OCI-LY7 (cell line): ENCODE measurements at regions not wholly inside any gene's neighbourhood (a gene's known extent, or its start where the extent isn't known, plus 50 kb on each side); places are given as distances from the start of the nearest gene placed in this dataset.

ENCODE experiments used
- BruUV-seq: library from RNA; stranded (reverse); fragments of 400-500 nt; replicated peaks from 2 replicates; lab custom pipeline; 2021; lab: Mats Ljungman, UMichigan
- CTCF ChIA-PET: fragments of 300-600 bp; sonication (Branson Sonifier 250); formaldehyde crosslinking; loops from one replicate; lab custom pipeline; 2022; ENCODE audit warnings: antibody characterized with exemption; ENCODE audit not compliant: unreplicated experiment; lab: Charles Lee
- POLR2A ChIA-PET: fragments of 300-600 bp; sonication (Branson Sonifier 250); formaldehyde crosslinking; loops from one replicate; lab custom pipeline; 2022; ENCODE audit warnings: antibody characterized with exemption; lab: Charles Lee
- DNase-seq: peaks from one replicate; pipeline ENCODE4 v3.0.0-alpha.2; 2015; ENCODE audit warnings: low spot score
- H2AFZ ChIP-seq: fragments of 200-600 bp; sonication (generic), shearing (Covaris generic); 2 replicates; pipeline ENCODE4 v1.6.1; 2014; ENCODE audit warnings: mild to moderate bottlenecking, antibody characterized with exemption, low read length, moderate library complexity
- H3K27ac ChIP-seq: fragments of 200-600 bp; sonication (generic); 2 replicates; pipeline ENCODE4 v1.5.1; 2014; ENCODE audit warnings: mixed run types, low read depth, mild to moderate bottlenecking, moderate library complexity, low read length, inconsistent platforms; ENCODE audit not compliant: poor library complexity, severe bottlenecking
- H3K36me3 ChIP-seq: fragments of 200-600 bp; sonication (generic); 2 replicates; pipeline ENCODE4 v1.6.1; 2014; ENCODE audit warnings: mild to moderate bottlenecking, antibody characterized with exemption, low read length, moderate library complexity, mixed read lengths; ENCODE audit not compliant: insufficient read depth
- H3K4me1 ChIP-seq: fragments of 200-600 bp; sonication (generic); 2 replicates; pipeline ENCODE4 v1.5.1; 2014; ENCODE audit warnings: mild to moderate bottlenecking, low read length; ENCODE audit not compliant: insufficient read depth, poor library complexity, severe bottlenecking
- H3K4me2 ChIP-seq: fragments of 200-600 bp; sonication (generic); 2 replicates; pipeline ENCODE4 v1.6.1; 2014; ENCODE audit warnings: mild to moderate bottlenecking, low read length
- H3K4me3 ChIP-seq: fragments of 200-600 bp; sonication (generic); 2 replicates; pipeline ENCODE4 v1.5.1; 2014; ENCODE audit warnings: mild to moderate bottlenecking, low read depth, low read length; ENCODE audit not compliant: poor library complexity, severe bottlenecking
- H3K79me2 ChIP-seq: fragments of 200-600 bp; sonication (generic); 2 replicates; pipeline ENCODE4 v1.6.1; 2016; ENCODE audit warnings: low read depth, mild to moderate bottlenecking, low read length, moderate library complexity, mixed read lengths; ENCODE audit not compliant: insufficient read depth
- H3K9me2 ChIP-seq: fragments of 200-600 bp; sonication (generic); 2 replicates; pipeline ENCODE4 v1.6.1; 2016; ENCODE audit warnings: mild to moderate bottlenecking, low read length, mixed read lengths; ENCODE audit not compliant: insufficient read depth
- H3K9me3 ChIP-seq: fragments of 200-600 bp; sonication (generic); 2 replicates; pipeline ENCODE4 v1.6.1; 2014; ENCODE audit warnings: mild to moderate bottlenecking, mixed run types, low read length, mixed read lengths
- H4K20me1 ChIP-seq: fragments of 200-600 bp; sonication (generic); 2 replicates; pipeline ENCODE4 v1.6.1; 2014; ENCODE audit warnings: mild to moderate bottlenecking, antibody characterized with exemption, low read length, moderate library complexity, mixed read lengths; ENCODE audit not compliant: insufficient read depth
- CTCF ChIP-seq: fragments of 200-600 bp; sonication (generic); conservative IDR thresholded peaks from 2 replicates; pipeline ENCODE4 v1.5.1; 2014; ENCODE audit warnings: mild to moderate bottlenecking, antibody characterized with exemption, low read length, moderate library complexity, mixed read lengths
- EZH2phosphoT487 ChIP-seq: fragments of 200-600 bp; sonication (generic); IDR thresholded peaks from 2 replicates; pipeline ENCODE4 v1.6.1; 2018; ENCODE audit warnings: low read depth, borderline replicate concordance, mild to moderate bottlenecking, mixed run types, antibody characterized with exemption, low read length, moderate library complexity, mixed read lengths
- intact Hi-C: fragments of 100-400 bp; cut with micrococcal nuclease; formaldehyde crosslinking; loops from one replicate; pipeline ENCODE4 v1.10.0; 2022; ENCODE audit not compliant: unreplicated experiment

DNA sequence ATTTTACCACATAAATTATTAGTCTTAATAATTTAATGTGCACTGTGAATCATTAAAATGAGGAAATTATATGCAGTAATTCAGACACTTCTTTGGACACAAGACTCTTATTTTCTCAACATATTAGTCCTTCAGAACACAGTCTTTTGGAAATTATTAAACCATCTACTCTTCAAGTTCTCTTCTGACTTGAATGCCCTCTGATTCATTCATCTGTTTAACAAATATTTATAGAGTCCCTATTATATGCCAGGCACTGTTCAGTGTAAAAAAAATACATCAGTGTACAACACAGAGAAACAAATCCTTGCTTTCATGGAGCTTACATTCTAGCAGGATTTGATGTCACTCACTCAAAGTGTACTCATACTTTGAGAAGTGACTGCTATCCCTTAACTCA lies 163.4 kb upstream of the IL12B start:
- CTCF ChIA-PET = no interaction called here
- Histone ChIP-seq H3K9me3 (no peaks in the 10 kb centered on the region), H2AFZ (no peak overlapping the region), H3K4me1 (no peaks in the 10 kb centered on the region), H3K9me2 (no peaks in the 10 kb centered on the region), H3K79me2 (no peaks in the 10 kb centered on the region), H3K36me3 (no peaks in the 10 kb centered on the region), H4K20me1 (no peaks in the 10 kb centered on the region), H3K4me3 (no peak overlapping the region), H3K4me2 (no peak overlapping the region), H3K27ac (no peak overlapping the region)
- TF ChIP-seq CTCF = no peak
- no peak for TF ChIP-seq EZH2phosphoT487
- POLR2A ChIA-PET = interaction anchor here (0.6 to 1.0 kb wide), 2 partner anchors 10 to 287 kb away, joined by 3 to 4 read pairs; no protein-coding TSS in a partner anchor
- intact Hi-C loops = no loop called here
- BruUV-seq = no TSS peak
- no peak for DNase-seq

DNA sequence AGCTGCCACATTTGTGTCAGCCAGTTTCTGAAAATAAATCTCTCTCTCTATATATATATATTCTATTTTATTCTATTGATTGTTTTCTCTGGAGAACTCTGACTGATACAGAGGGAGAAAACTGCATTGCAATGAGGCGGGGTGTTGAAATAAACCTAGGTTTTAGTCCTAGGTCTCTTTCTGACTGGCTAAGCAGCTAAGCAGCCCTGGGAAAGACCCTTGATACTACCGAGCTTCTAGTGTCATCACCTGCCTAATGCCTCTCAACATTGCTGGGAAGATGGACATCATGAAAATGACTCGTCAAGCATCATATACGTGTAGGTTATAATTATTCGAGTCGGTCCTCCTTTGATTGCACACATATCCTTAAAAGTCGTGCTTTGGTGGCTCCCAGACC lies 166.5 kb upstream of the IL12B start:
- CTCF ChIA-PET = no interaction called here
- Histone ChIP-seq H3K36me3 (no peaks in the 10 kb centered on the region), H2AFZ (no peak overlapping the region), H3K4me2 (no peak overlapping the region), H3K9me2 (no peaks in the 10 kb centered on the region), H3K79me2 (no peaks in the 10 kb centered on the region), H3K27ac (no peak overlapping the region), H4K20me1 (no peaks in the 10 kb centered on the region), H3K4me1 (no peaks in the 10 kb centered on the region), H3K9me3 (no peaks in the 10 kb centered on the region), H3K4me3 (no peak overlapping the region)
- POLR2A ChIA-PET = no interaction called here
- no peak for DNase-seq
- TF ChIP-seq EZH2phosphoT487 = no peak
- TF ChIP-seq CTCF = no peak
- BruUV-seq = no TSS peak
- intact Hi-C loops = no loop called here

DNA sequence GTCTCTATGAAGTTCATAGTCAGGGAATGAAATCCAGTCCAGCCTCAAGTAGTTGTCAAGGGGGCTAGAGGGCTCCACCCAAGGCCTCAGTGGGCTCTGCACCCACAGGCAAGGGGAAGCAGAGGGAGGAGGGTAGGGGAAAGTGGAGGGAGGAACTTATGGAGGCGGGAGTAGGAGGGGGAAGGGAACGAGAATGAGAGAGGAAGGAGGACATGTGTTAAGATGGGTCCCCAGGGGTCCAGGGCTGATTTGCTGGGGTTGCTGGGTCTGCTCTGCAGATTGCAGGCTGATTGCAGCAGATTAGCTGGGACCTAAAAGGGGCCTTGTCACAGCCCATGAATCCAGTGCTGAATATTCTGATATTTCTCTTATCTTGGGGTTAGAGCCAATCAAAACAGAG lies 166.9 kb upstream of the IL12B start:
- Histone ChIP-seq H3K36me3 (no peaks in the 10 kb centered on the region), H3K9me2 (no peaks in the 10 kb centered on the region), H3K27ac (no peak overlapping the region), H3K9me3 (no peaks in the 10 kb centered on the region), H2AFZ (no peak overlapping the region), H3K4me3 (no peak overlapping the region), H3K79me2 (no peaks in the 10 kb centered on the region), H4K20me1 (no peaks in the 10 kb centered on the region), H3K4me2 (no peak overlapping the region), H3K4me1 (no peaks in the 10 kb centered on the region)
- BruUV-seq = no TSS peak
- no peak for DNase-seq
- intact Hi-C loops = no loop called here
- TF ChIP-seq EZH2phosphoT487 (no peak), CTCF (no peak)
- POLR2A ChIA-PET = no interaction called here
- CTCF ChIA-PET = no interaction called here
